Rectal smooth muscle tissue (tissue), 1 donor: ENCODE measurements at regions not wholly inside any gene's neighbourhood (a gene's known extent, or its start where the extent isn't known, plus 50 kb on each side); places are given as distances from the start of the nearest gene placed in this dataset.
"Not testable (repeated sequence)": the region's sequence is repeated elsewhere in the genome, so short reads cannot be mapped to it uniquely, and the experiment has no call there.

Experiments
- H3K27ac ChIP-seq: one replicate; pipeline ENCODE4 v1.7.0; 2013; ENCODE audit warnings: low read depth, low read length, inconsistent platforms
- H3K27me3 ChIP-seq: one replicate; pipeline ENCODE4 v1.7.0; 2013; ENCODE audit warnings: low read length; ENCODE audit not compliant: control insufficient read depth, insufficient read depth
- H3K36me3 ChIP-seq: one replicate; pipeline ENCODE4 v1.7.0; 2013; ENCODE audit warnings: low read length; ENCODE audit not compliant: control insufficient read depth, insufficient read depth
- H3K4me1 ChIP-seq: one replicate; pipeline ENCODE4 v1.7.0; 2013; ENCODE audit warnings: low read length; ENCODE audit not compliant: control insufficient read depth, insufficient read depth
- H3K4me3 ChIP-seq: one replicate; pipeline ENCODE4 v1.7.0; 2013; ENCODE audit warnings: low read length
- H3K9ac ChIP-seq: one replicate; pipeline ENCODE4 v1.7.0; 2013; ENCODE audit warnings: low read length

- H3K27ac ChIP-seq = no peak overlapping the region
- no peaks in the 10 kb centered on the region for H3K27me3 ChIP-seq
- no peaks in the 10 kb centered on the region for H3K36me3 ChIP-seq
- no peak overlapping the region for H3K4me3 ChIP-seq
- no peak overlapping the region for H3K9ac ChIP-seq
- H3K4me1 ChIP-seq = no peaks in the 10 kb centered on the region
These were observed 104.3 kb upstream of the CAV2 start for GRCh38 chr7:116395141-116395791.

- no peaks in the 10 kb centered on the region for H3K27me3 ChIP-seq
- H3K4me1 ChIP-seq = peaks cover 4% of the 10 kb centered on the region
- H3K9ac ChIP-seq = no peak overlapping the region
- no peak overlapping the region for H3K4me3 ChIP-seq
- H3K27ac ChIP-seq = no peak overlapping the region
- H3K36me3 ChIP-seq = no peaks in the 10 kb centered on the region
These were observed 100.9 kb upstream of the CAV2 start for GRCh38 chr7:116398672-116399071.

- Histone ChIP-seq H3K4me1 (peaks cover 5% of the 10 kb centered on the region), H3K27me3 (no peaks in the 10 kb centered on the region), H3K9ac (no peak overlapping the region), H3K4me3 (no peak overlapping the region), H3K36me3 (no peaks in the 10 kb centered on the region), H3K27ac (no peak overlapping the region)
These were observed 99.7 kb upstream of the CAV2 start for GRCh38 chr7:116399819-116400218.

- no peak overlapping the region for H3K27ac ChIP-seq
- peaks cover 5% of the 10 kb centered on the region for H3K4me1 ChIP-seq
- H3K27me3 ChIP-seq = no peaks in the 10 kb centered on the region
- H3K36me3 ChIP-seq = no peaks in the 10 kb centered on the region
- no peak overlapping the region for H3K9ac ChIP-seq
- no peak overlapping the region for H3K4me3 ChIP-seq
These were observed 99.0 kb upstream of the CAV2 start for GRCh38 chr7:116400522-116400921.

- peaks cover 5% of the 10 kb centered on the region for H3K4me1 ChIP-seq
- H3K36me3 ChIP-seq = no peaks in the 10 kb centered on the region
- H3K9ac ChIP-seq = no peak overlapping the region
- H3K27ac ChIP-seq = no peak overlapping the region
- H3K4me3 ChIP-seq = no peak overlapping the region
- H3K27me3 ChIP-seq = no peaks in the 10 kb centered on the region
These were observed 97.8 kb upstream of the CAV2 start for GRCh38 chr7:116401711-116402110.

GRCh38 chr7:116403265-116403664 lies 96.3 kb upstream of the CAV2 start:
- Histone ChIP-seq H3K27ac (no peak overlapping the region), H3K4me3 (no peak overlapping the region), H3K4me1 (peaks cover 5% of the 10 kb centered on the region), H3K9ac (no peak overlapping the region), H3K36me3 (no peaks in the 10 kb centered on the region), H3K27me3 (no peaks in the 10 kb centered on the region)

- Histone ChIP-seq H3K27me3 (no peaks in the 10 kb centered on the region), H3K4me1 (peaks cover 5% of the 10 kb centered on the region), H3K36me3 (no peaks in the 10 kb centered on the region), H3K9ac (no peak overlapping the region), H3K27ac (no peak overlapping the region), H3K4me3 (no peak overlapping the region)
These were observed 95.1 kb upstream of the CAV2 start for GRCh38 chr7:116404389-116404788.

- no peaks in the 10 kb centered on the region for H3K27me3 ChIP-seq
- peaks cover 5% of the 10 kb centered on the region for H3K4me1 ChIP-seq
- H3K4me3 ChIP-seq = no peak overlapping the region
- H3K9ac ChIP-seq = no peak overlapping the region
- no peaks in the 10 kb centered on the region for H3K36me3 ChIP-seq
- no peak overlapping the region for H3K27ac ChIP-seq
These were observed 93.7 kb upstream of the CAV2 start for GRCh38 chr7:116405810-116406209.

GRCh38 chr7:116407165-116407564 lies 92.4 kb upstream of the CAV2 start:
- H3K27me3 ChIP-seq = no peaks in the 10 kb centered on the region
- peaks cover 5% of the 10 kb centered on the region for H3K4me1 ChIP-seq
- no peaks in the 10 kb centered on the region for H3K36me3 ChIP-seq
- H3K9ac ChIP-seq = no peak overlapping the region
- no peak overlapping the region for H3K27ac ChIP-seq
- H3K4me3 ChIP-seq = no peak overlapping the region

GRCh38 chr7:116408166-116408565 lies 91.4 kb upstream of the CAV2 start:
- no peak overlapping the region for H3K27ac ChIP-seq
- H3K9ac ChIP-seq = no peak overlapping the region
- H3K4me3 ChIP-seq = no peak overlapping the region
- no peaks in the 10 kb centered on the region for H3K36me3 ChIP-seq
- H3K4me1 ChIP-seq = peaks cover 5% of the 10 kb centered on the region
- H3K27me3 ChIP-seq = no peaks in the 10 kb centered on the region

GRCh38 chr7:116408831-116409453 lies 90.6 kb upstream of the CAV2 start:
- not testable (repeated sequence) for H3K4me1 ChIP-seq, H3K27me3 ChIP-seq, H3K27ac ChIP-seq, H3K9ac ChIP-seq, H3K36me3 ChIP-seq, H3K4me3 ChIP-seq

GRCh38 chr7:116410694-116411093 lies 88.8 kb upstream of the CAV2 start:
- H3K27ac ChIP-seq, H3K36me3 ChIP-seq, H3K27me3 ChIP-seq, H3K4me3 ChIP-seq, H3K9ac ChIP-seq, H3K4me1 ChIP-seq: not testable (repeated sequence)
